ENCODE measurements at regions not wholly inside any gene's neighbourhood (a gene's known extent, or its start where the extent isn't known, plus 50 kb on each side); places are given as distances from the start of the nearest gene placed in this dataset.

- H3K9me3 ChIP-seq (ENCODE audit: insufficient read depth, low read length, severe bottlenecking) = no peaks in the 10 kb centered on the region
- no peak for DNase-seq
- no peak overlapping the region for H2AFZ ChIP-seq (ENCODE audit: low read depth, low read length)
- H3K36me3 ChIP-seq (ENCODE audit: insufficient read depth, low read length) = no peaks in the 10 kb centered on the region
- TF ChIP-seq CTCF (IDR thresholded peaks at IDR 0.05; ENCODE audit: borderline replicate concordance, extremely low read depth, low read length, poor library complexity, severe bottlenecking) (no peak), EZH2 (IDR thresholded peaks at IDR 0.05; ENCODE audit: borderline replicate concordance, low read depth, low read length, severe bottlenecking) (no peak)
- no peak overlapping the region for H3K27ac ChIP-seq (ENCODE audit: low read length)
- H3K79me2 ChIP-seq (ENCODE audit: insufficient read depth, low read length) = no peaks in the 10 kb centered on the region
- no peaks in the 10 kb centered on the region for H3K4me1 ChIP-seq (ENCODE audit: insufficient read depth, low read length)
- H3K4me3 ChIP-seq (ENCODE audit: low read depth in 1 of 2, low read length in 2 of 2) = no peak overlapping the region
- no peak overlapping the region for H3K9ac ChIP-seq (ENCODE audit: low read depth, low read length)
- no peak for ATAC-seq (ENCODE audit: insufficient read depth, low read depth)
- H3K4me2 ChIP-seq (ENCODE audit: insufficient read depth, low read length) = no peak overlapping the region
- peaks cover 24% of the 10 kb centered on the region for H3K27me3 ChIP-seq (ENCODE audit: insufficient read depth, low read length, poor library complexity)
- H4K20me1 ChIP-seq (ENCODE audit: insufficient read depth, low read length) = peaks cover 3% of the 10 kb centered on the region
Observed at GRCh38 chr10:70996549-70996948, 108.2 kb upstream of the PCBD1 start.

GRCh38 chr10:70997236-70997635 is 108.9 kb upstream of the PCBD1 start:
- Histone ChIP-seq H3K4me2 (ENCODE audit: insufficient read depth, low read length) (no peak overlapping the region), H4K20me1 (ENCODE audit: insufficient read depth, low read length) (peaks cover 3% of the 10 kb centered on the region), H3K79me2 (ENCODE audit: insufficient read depth, low read length) (no peaks in the 10 kb centered on the region), H3K4me3 (ENCODE audit: low read depth in 1 of 2, low read length in 2 of 2) (no peak overlapping the region), H3K9ac (ENCODE audit: low read depth, low read length) (no peak overlapping the region), H3K4me1 (ENCODE audit: insufficient read depth, low read length) (no peaks in the 10 kb centered on the region), H3K27me3 (ENCODE audit: insufficient read depth, low read length, poor library complexity) (peaks cover 24% of the 10 kb centered on the region), H3K27ac (ENCODE audit: low read length) (no peak overlapping the region), H3K9me3 (ENCODE audit: insufficient read depth, low read length, severe bottlenecking) (no peaks in the 10 kb centered on the region), H3K36me3 (ENCODE audit: insufficient read depth, low read length) (no peaks in the 10 kb centered on the region), H2AFZ (ENCODE audit: low read depth, low read length) (no peak overlapping the region)
- no peak for DNase-seq
- ATAC-seq (ENCODE audit: insufficient read depth, low read depth) = no peak
- no peak for TF ChIP-seq EZH2 (IDR thresholded peaks at IDR 0.05; ENCODE audit: borderline replicate concordance, low read depth, low read length, severe bottlenecking)
- TF ChIP-seq CTCF (IDR thresholded peaks at IDR 0.05; ENCODE audit: borderline replicate concordance, extremely low read depth, low read length, poor library complexity, severe bottlenecking) = no peak

- no peak for DNase-seq
- no peaks in the 10 kb centered on the region for H3K36me3 ChIP-seq (ENCODE audit: insufficient read depth, low read length)
- H3K4me1 ChIP-seq (ENCODE audit: insufficient read depth, low read length) = no peaks in the 10 kb centered on the region
- H2AFZ ChIP-seq (ENCODE audit: low read depth, low read length) = no peak overlapping the region
- ATAC-seq (ENCODE audit: insufficient read depth, low read depth) = no peak
- TF ChIP-seq EZH2 (IDR thresholded peaks at IDR 0.05; ENCODE audit: borderline replicate concordance, low read depth, low read length, severe bottlenecking) (no peak), CTCF (IDR thresholded peaks at IDR 0.05; ENCODE audit: borderline replicate concordance, extremely low read depth, low read length, poor library complexity, severe bottlenecking) (no peak)
- no peak overlapping the region for H3K9ac ChIP-seq (ENCODE audit: low read depth, low read length)
- H3K4me3 ChIP-seq (ENCODE audit: low read depth in 1 of 2, low read length in 2 of 2) = no peak overlapping the region
- no peaks in the 10 kb centered on the region for H3K79me2 ChIP-seq (ENCODE audit: insufficient read depth, low read length)
- H3K4me2 ChIP-seq (ENCODE audit: insufficient read depth, low read length) = no peak overlapping the region
- no peaks in the 10 kb centered on the region for H3K9me3 ChIP-seq (ENCODE audit: insufficient read depth, low read length, severe bottlenecking)
- H3K27me3 ChIP-seq (ENCODE audit: insufficient read depth, low read length, poor library complexity) = peaks cover 24% of the 10 kb centered on the region
- no peak overlapping the region for H3K27ac ChIP-seq (ENCODE audit: low read length)
- peaks cover 3% of the 10 kb centered on the region for H4K20me1 ChIP-seq (ENCODE audit: insufficient read depth, low read length)
Observed at GRCh38 chr10:70998086-70998485, 109.7 kb upstream of the PCBD1 start.

GRCh38 chr10:71001470-71001869 is 113.1 kb upstream of the PCBD1 start:
- H3K9ac ChIP-seq (ENCODE audit: low read depth, low read length) = no peak overlapping the region
- no peak overlapping the region for H3K4me3 ChIP-seq (ENCODE audit: low read depth in 1 of 2, low read length in 2 of 2)
- H3K79me2 ChIP-seq (ENCODE audit: insufficient read depth, low read length) = no peaks in the 10 kb centered on the region
- no peaks in the 10 kb centered on the region for H3K36me3 ChIP-seq (ENCODE audit: insufficient read depth, low read length)
- DNase-seq (no peak), ATAC-seq (ENCODE audit: insufficient read depth, low read depth) (no peak)
- no peaks in the 10 kb centered on the region for H3K4me1 ChIP-seq (ENCODE audit: insufficient read depth, low read length)
- TF ChIP-seq CTCF (IDR thresholded peaks at IDR 0.05; ENCODE audit: borderline replicate concordance, extremely low read depth, low read length, poor library complexity, severe bottlenecking) = no peak
- TF ChIP-seq EZH2 (IDR thresholded peaks at IDR 0.05; ENCODE audit: borderline replicate concordance, low read depth, low read length, severe bottlenecking) = no peak
- H3K27me3 ChIP-seq (ENCODE audit: insufficient read depth, low read length, poor library complexity) = peaks cover 15% of the 10 kb centered on the region
- H3K27ac ChIP-seq (ENCODE audit: low read length) = no peak overlapping the region
- H4K20me1 ChIP-seq (ENCODE audit: insufficient read depth, low read length) = no peaks in the 10 kb centered on the region; the same call in none of the 2 replicates
- H2AFZ ChIP-seq (ENCODE audit: low read depth, low read length) = no peak overlapping the region
- H3K9me3 ChIP-seq (ENCODE audit: insufficient read depth, low read length, severe bottlenecking) = no peaks in the 10 kb centered on the region
- no peak overlapping the region for H3K4me2 ChIP-seq (ENCODE audit: insufficient read depth, low read length)
